SK-N-SH treated with all-trans-retinoic acid at 6 μM for 48 hours (cell line): ENCODE measurements at regions not wholly inside any gene's neighbourhood (a gene's known extent, or its start where the extent isn't known, plus 50 kb on each side); places are given as distances from the start of the nearest gene placed in this dataset.

ENCODE experiments used
- ATAC-seq: fragments of 200-7000 bp; cut with Tn5 transposase; 3 replicates; pipeline ENCODE4 v1.9.1; 2020; ENCODE audit warnings: mild to moderate bottlenecking, moderate library complexity
- BACH2 ChIP-seq: fragments of 250-450 bp; sonication (Bioruptor Pico); IDR thresholded peaks from 2 replicates; pipeline ENCODE4 v1.9.0; 2021; ENCODE audit warnings: mild to moderate bottlenecking, borderline replicate concordance
- CSDC2 ChIP-seq: fragments of 250-450 bp; sonication (Bioruptor Pico); IDR thresholded peaks from 2 replicates; pipeline ENCODE4 v1.5.0; 2020; ENCODE audit warnings: mild to moderate bottlenecking, moderate library complexity
- CSRNP3 ChIP-seq: fragments of 250-450 bp; sonication (Bioruptor Pico); IDR thresholded peaks from 2 replicates; pipeline ENCODE4 v1.5.1; 2021; ENCODE audit warnings: mild to moderate bottlenecking, moderate library complexity
- ESRRG ChIP-seq: fragments of 250-450 bp; sonication (Bioruptor Pico); IDR thresholded peaks from 2 replicates; pipeline ENCODE4 v1.6.1; 2021; ENCODE audit warnings: mild to moderate bottlenecking
- GLIS3 ChIP-seq: fragments of 250-450 bp; sonication (Bioruptor Pico); IDR thresholded peaks from 2 replicates; pipeline ENCODE4 v1.5.0; 2020; ENCODE audit warnings: mild to moderate bottlenecking, moderate library complexity
- OSR1 ChIP-seq: fragments of 250-450 bp; sonication (Bioruptor Pico); IDR thresholded peaks from 2 replicates; pipeline ENCODE4 v1.8.0; 2022; ENCODE audit warnings: moderate library complexity, mild to moderate bottlenecking, inconsistent platforms
- PATZ1 ChIP-seq: fragments of 250-450 bp; sonication (Bioruptor Pico); IDR thresholded peaks from 2 replicates; pipeline ENCODE4 v1.8.0; 2020; ENCODE audit warnings: mild to moderate bottlenecking, moderate library complexity, borderline replicate concordance
- POU6F1 ChIP-seq: fragments of 250-450 bp; sonication (Bioruptor Pico); IDR thresholded peaks from 2 replicates; pipeline ENCODE4 v1.8.0; 2021; ENCODE audit warnings: low read depth, mild to moderate bottlenecking, moderate library complexity, borderline replicate concordance
- PPARA ChIP-seq: fragments of 250-450 bp; sonication (Bioruptor Pico); IDR thresholded peaks from 2 replicates; pipeline ENCODE4 v1.5.0; 2020; ENCODE audit warnings: mild to moderate bottlenecking, borderline replicate concordance
- RARB ChIP-seq: fragments of 250-450 bp; sonication (Bioruptor Pico); IDR thresholded peaks from 2 replicates; pipeline ENCODE4 v1.8.0; 2021; ENCODE audit warnings: mild to moderate bottlenecking, moderate library complexity
- SNAI2 ChIP-seq: fragments of 250-450 bp; sonication (Bioruptor Pico); IDR thresholded peaks from 2 replicates; pipeline ENCODE4 v1.5.0; 2020; ENCODE audit warnings: mild to moderate bottlenecking, moderate library complexity
- TCF4 ChIP-seq: fragments of 250-450 bp; sonication (Bioruptor Pico); IDR thresholded peaks from 2 replicates; pipeline ENCODE4 v1.8.0; 2021; ENCODE audit warnings: mild to moderate bottlenecking, moderate library complexity, borderline replicate concordance
- TSHZ2 ChIP-seq: fragments of 250-450 bp; sonication (Bioruptor Pico); IDR thresholded peaks from 2 replicates; pipeline ENCODE4 v1.5.0; 2020; ENCODE audit warnings: mild to moderate bottlenecking, moderate library complexity
- ZC3H10 ChIP-seq: fragments of 250-450 bp; sonication (Bioruptor Pico); IDR thresholded peaks from 2 replicates; pipeline ENCODE4 v1.5.1; 2021; ENCODE audit warnings: mild to moderate bottlenecking, moderate library complexity
- ZFP3 ChIP-seq: fragments of 250-450 bp; sonication (Bioruptor Pico); IDR thresholded peaks from 2 replicates; pipeline ENCODE4 v1.5.0; 2020; ENCODE audit warnings: mild to moderate bottlenecking, moderate library complexity
- ZFP30 ChIP-seq: fragments of 450-650 bp; formaldehyde crosslinking; IDR thresholded peaks from 2 replicates; pipeline ENCODE4 v1.5.0; 2022; ENCODE audit warnings: mild to moderate bottlenecking, moderate library complexity
- ZNF565 ChIP-seq: fragments of 450-650 bp; formaldehyde crosslinking; conservative IDR thresholded peaks from 2 replicates; pipeline ENCODE4 v1.5.0; 2020; ENCODE audit warnings: low read depth, mild to moderate bottlenecking, moderate library complexity
- ZNF70 ChIP-seq: fragments of 450-650 bp; formaldehyde crosslinking; IDR thresholded peaks from 2 replicates; pipeline ENCODE4 v1.5.0; 2020; ENCODE audit warnings: mild to moderate bottlenecking, moderate library complexity
- ZNF8 ChIP-seq: fragments of 450-650 bp; formaldehyde crosslinking; IDR thresholded peaks from 2 replicates; pipeline ENCODE4 v1.5.0; 2020; ENCODE audit warnings: mild to moderate bottlenecking, moderate library complexity
- TF ChIP-seq, protein P1 (sequence below): fragments of 250-450 bp; sonication (Bioruptor Pico); IDR thresholded peaks from 2 replicates; pipeline ENCODE4 v1.5.1; 2020; ENCODE audit warnings: low read depth, mild to moderate bottlenecking, moderate library complexity

DNA sequence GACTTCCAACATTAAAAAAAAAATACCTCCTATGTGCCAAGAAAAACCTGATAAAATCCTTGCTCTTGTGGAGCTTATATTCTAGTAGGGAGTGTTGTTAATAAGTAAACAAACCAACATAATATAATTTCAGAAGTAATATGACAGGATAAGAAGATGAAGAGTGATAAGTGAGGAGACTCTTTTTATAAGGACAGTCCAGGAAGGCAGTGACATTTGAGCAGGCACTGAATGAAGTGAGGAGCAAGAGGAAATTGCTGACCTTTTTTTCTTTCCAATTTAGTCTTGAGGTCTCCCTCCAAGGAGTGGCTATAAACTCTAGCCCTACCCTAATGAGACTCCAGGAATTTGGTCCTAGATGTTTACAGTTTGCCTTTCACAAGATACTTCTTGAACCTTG lies 715.7 kb downstream of the SLITRK1 start:
- ATAC-seq: no peak
- TF ChIP-seq POU6F1 (CRISPR knock-in tag) (no peak), ZNF565 (CRISPR knock-in tag) (no peak)
- TF ChIP-seq, all 23 proteins: peak for 0

DNA sequence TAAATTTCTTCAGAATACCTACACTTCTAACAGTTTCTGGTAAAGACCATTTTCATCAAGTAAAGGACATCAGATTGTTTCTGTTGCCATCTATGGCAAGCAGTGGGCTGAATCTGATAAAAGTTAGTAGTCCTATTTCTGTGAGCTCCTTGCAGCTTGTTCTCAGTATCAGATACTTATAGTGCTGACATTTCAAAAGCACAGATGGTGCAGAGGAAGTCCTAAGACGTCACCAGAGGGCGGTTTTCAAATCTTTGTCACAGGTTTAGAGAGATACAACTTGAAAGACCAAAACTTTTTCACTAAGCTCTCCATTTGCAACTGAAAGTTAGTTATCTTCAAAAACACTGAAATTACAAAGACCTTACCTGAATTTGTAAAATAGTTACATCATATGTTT lies 719.8 kb downstream of the SLITRK1 start:
- no peak for TF ChIP-seq TCF4 (CRISPR knock-in tag)
- TF ChIP-seq, protein P1, sequence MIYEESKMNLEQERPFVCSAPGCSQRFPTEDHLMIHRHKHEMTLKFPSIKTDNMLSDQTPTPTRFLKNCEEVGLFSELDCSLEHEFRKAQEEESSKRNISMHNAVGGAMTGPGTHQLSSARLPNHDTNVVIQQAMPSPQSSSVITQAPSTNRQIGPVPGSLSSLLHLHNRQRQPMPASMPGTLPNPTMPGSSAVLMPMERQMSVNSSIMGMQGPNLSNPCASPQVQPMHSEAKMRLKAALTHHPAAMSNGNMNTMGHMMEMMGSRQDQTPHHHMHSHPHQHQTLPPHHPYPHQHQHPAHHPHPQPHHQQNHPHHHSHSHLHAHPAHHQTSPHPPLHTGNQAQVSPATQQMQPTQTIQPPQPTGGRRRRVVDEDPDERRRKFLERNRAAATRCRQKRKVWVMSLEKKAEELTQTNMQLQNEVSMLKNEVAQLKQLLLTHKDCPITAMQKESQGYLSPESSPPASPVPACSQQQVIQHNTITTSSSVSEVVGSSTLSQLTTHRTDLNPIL (CRISPR knock-in tag): no peak
- no peak for TF ChIP-seq SNAI2 (CRISPR knock-in tag)
- TF ChIP-seq ZFP30 (CRISPR knock-in tag): no peak
- no peak for TF ChIP-seq ZNF8 (CRISPR knock-in tag)
- no peak for TF ChIP-seq CSRNP3
- no peak for TF ChIP-seq ZNF565 (CRISPR knock-in tag)
- TF ChIP-seq RARB: no peak
- no peak for TF ChIP-seq CSDC2 (CRISPR knock-in tag)
- no peak for TF ChIP-seq PPARA
- TF ChIP-seq ZNF70 (CRISPR knock-in tag): no peak
- TF ChIP-seq PATZ1 (CRISPR knock-in tag): no peak
- TF ChIP-seq OSR1 (CRISPR knock-in tag): no peak
- peak; percentile 81; the same call in 2 of the 3 replicates for ATAC-seq

DNA sequence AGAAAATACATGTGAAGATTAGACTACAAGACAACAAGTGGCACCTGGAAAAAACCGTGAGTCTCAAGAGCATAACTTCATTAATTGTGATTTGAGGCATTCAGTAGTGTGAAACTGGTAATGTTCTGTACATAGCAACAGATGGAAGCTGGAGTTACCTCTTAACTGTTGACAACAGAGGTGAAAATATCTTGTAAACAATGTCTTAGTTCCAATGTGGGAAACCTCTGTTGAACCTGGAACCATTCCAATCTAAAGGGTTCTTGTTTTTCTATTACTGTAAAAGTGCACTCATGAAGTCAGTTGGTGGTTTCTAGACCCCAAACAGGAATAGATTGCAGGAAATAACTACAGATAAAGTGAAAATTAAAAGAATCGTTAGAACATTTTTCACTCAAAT lies 728.4 kb downstream of the SLITRK1 start:
- ATAC-seq: no peak

GRCh38 chr13:83151308-83151660 lies 731.0 kb downstream of the SLITRK1 start:
- ATAC-seq: peak; percentile 36; the same call in 1 of the 3 replicates
- TF ChIP-seq ESRRG (CRISPR knock-in tag) (no peak), ZFP3 (CRISPR knock-in tag) (no peak), CSDC2 (CRISPR knock-in tag) (no peak), PPARA (no peak), GLIS3 (CRISPR knock-in tag) (no peak), ZC3H10 (no peak), PATZ1 (CRISPR knock-in tag) (no peak), POU6F1 (CRISPR knock-in tag) (no peak), OSR1 (CRISPR knock-in tag) (no peak), ZNF8 (CRISPR knock-in tag) (no peak), TCF4 (CRISPR knock-in tag) (no peak), ZNF70 (CRISPR knock-in tag) (no peak), BACH2 (no peak), ZNF565 (CRISPR knock-in tag) (no peak), SNAI2 (CRISPR knock-in tag) (no peak), TSHZ2 (CRISPR knock-in tag) (no peak), CSRNP3 (no peak), ZFP30 (CRISPR knock-in tag) (no peak), RARB (no peak)

More for the DNA sequence above, 728.4 kb downstream of the SLITRK1 start:
- TF ChIP-seq ESRRG (CRISPR knock-in tag): no peak
- TF ChIP-seq, all 23 proteins: peak for 0
